AG04449 (cell line): ENCODE measurements at regions not wholly inside any gene's neighbourhood (a gene's known extent, or its start where the extent isn't known, plus 50 kb on each side); places are given as distances from the start of the nearest gene placed in this dataset.

Experiments
- CTCF ChIA-PET: fragments of 350-600 bp; formaldehyde crosslinking; extraction: SDS; loops from one replicate; lab custom pipeline; 2021; ENCODE audit warnings: antibody characterized with exemption; lab: Yijun Ruan, JAX
- POLR2A ChIA-PET: fragments of 400-600, 350-600 bp; formaldehyde crosslinking; extraction: SDS; loops from one replicate; lab custom pipeline; 2020; ENCODE audit warnings: antibody characterized with exemption, inconsistent platforms; lab: Yijun Ruan, JAX
- DNase-seq: peaks from one replicate; pipeline ENCODE4 v3.0.0-alpha.2; 2010; ENCODE audit warnings: low read depth, low spot score
- H3K4me3 ChIP-seq: 2 replicates; pipeline ENCODE4 v1.5.1; 2011; ENCODE audit warnings: low read depth, mild to moderate bottlenecking, control low read depth, low read length
- TF ChIP-seq, protein P1 (sequence below): IDR thresholded peaks from one replicate; pipeline ENCODE4 v1.5.1; 2011; ENCODE audit warnings: mild to moderate bottlenecking, moderate library complexity, low read length, control low read depth, inconsistent platforms; ENCODE audit not compliant: insufficient read depth; ENCODE audit errors: missing control alignments

DNA sequence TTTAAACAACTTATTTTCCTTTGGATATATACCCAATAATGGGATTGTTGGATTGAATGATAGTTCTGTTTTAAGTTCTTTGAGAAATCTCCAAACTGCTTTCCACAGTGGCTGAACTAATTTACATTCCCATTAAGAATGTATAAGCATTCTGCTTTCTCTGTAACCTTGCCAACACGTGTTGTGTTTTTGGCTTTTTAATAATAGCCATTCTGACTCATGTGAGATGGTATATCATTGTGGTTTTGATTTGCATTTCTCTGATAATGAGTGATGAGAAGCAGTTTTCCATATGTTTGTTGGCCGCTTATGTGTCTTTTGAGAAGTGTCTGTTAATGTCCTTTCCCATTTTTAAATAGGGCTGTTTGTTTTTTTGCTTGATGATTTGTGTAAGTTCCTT, 155.6 kb upstream of the PITX2 start:
- CTCF ChIA-PET: no interaction called here
- DNase-seq: no peak

DNA sequence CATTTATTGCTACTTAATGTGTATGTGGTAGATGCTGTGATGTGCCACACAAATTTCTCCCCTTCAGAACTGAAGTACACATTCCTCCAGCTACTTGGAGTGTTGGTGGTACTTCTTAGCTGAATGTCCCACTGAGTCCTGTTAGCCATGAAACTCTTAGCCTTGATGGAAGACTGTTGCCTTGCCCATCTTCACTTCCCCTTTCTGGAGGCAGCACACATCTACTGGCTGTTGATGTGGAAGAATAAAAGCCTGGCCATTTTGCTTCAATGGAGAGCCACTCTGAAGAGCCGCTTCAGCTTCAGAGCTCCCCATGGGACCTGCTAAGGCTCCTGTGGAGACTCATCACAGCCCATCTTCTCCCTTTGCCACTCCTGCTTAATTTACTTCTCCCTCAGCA, 157.7 kb upstream of the PITX2 start:
- H3K4me3 ChIP-seq: no peak overlapping the region
- DNase-seq: no peak
- TF ChIP-seq, protein P1, sequence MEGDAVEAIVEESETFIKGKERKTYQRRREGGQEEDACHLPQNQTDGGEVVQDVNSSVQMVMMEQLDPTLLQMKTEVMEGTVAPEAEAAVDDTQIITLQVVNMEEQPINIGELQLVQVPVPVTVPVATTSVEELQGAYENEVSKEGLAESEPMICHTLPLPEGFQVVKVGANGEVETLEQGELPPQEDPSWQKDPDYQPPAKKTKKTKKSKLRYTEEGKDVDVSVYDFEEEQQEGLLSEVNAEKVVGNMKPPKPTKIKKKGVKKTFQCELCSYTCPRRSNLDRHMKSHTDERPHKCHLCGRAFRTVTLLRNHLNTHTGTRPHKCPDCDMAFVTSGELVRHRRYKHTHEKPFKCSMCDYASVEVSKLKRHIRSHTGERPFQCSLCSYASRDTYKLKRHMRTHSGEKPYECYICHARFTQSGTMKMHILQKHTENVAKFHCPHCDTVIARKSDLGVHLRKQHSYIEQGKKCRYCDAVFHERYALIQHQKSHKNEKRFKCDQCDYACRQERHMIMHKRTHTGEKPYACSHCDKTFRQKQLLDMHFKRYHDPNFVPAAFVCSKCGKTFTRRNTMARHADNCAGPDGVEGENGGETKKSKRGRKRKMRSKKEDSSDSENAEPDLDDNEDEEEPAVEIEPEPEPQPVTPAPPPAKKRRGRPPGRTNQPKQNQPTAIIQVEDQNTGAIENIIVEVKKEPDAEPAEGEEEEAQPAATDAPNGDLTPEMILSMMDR: no peak
- ChIA-PET CTCF (interaction anchor here (1.2 kb wide), 1 partner anchor 17 kb away, joined by 3 read pairs; no protein-coding TSS in a partner anchor), POLR2A (no interaction called here)

More for the DNA sequence above, 155.6 kb upstream of the PITX2 start:
- POLR2A ChIA-PET: no interaction called here
- no peak overlapping the region for H3K4me3 ChIP-seq
- TF ChIP-seq, protein P1: no peak

DNA sequence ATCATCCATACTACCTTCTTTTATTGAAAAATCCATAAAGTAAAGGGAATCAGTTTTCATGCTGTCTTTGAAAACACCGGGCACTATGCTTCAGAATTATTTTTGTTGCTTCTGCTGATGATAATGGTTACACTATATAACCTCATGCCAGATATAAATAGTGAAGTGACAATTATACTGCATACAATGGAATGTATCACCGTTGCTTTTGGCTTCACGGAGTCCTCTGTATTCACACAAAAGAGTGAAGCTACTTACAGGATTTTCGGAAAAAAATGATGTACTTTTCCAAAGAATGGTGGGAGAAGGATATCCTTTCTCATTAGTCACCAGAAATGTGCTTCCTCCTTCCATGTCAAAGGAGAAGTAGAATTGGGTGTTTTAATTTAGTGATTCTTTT, 159.1 kb upstream of the PITX2 start:
- no peak overlapping the region for H3K4me3 ChIP-seq
- DNase-seq: no peak
- ChIA-PET CTCF (no interaction called here), POLR2A (no interaction called here)
- TF ChIP-seq, protein P1: no peak

DNA sequence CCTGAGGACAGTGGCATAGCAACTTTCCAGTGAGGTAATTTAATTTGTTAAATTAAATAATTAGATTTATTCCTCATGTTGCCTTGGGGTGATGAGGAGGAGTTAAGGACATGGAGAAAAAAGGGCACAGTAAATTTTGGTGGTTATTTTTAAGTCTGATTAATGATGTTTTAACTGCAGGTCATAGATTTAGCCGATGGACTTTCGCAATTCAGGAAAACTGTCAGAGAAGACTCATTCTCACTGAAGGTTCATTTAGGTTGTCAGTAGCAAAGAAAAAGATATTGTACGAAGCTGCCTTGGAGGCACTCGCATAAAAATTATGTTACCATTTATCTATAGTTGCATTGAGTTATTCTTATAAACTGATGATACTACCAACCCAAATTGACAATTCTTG, 164.2 kb upstream of the PITX2 start:
- POLR2A ChIA-PET: no interaction called here
- H3K4me3 ChIP-seq: no peak overlapping the region
- no peak for DNase-seq
- CTCF ChIA-PET: no interaction called here
- TF ChIP-seq, protein P1: no peak

DNA sequence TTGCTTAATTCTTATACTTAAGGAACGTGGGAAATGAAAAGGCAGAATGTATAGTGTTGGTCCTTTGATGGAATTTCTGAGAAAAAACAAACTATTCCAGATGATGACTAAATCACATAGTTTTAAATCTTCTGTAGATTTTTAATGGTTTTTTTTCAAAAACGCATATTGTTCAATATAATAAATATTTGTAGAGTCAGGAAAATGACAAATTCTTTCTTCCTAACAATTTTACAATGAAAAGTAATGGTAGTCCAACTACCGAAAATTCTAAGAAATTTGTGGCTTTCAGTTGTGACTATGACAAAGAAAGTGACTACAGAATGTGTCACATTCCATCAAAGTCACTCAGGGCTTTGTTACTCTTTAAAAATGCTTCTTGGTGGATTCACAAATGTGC, 164.8 kb upstream of the PITX2 start:
- H3K4me3 ChIP-seq: no peak overlapping the region
- no peak for DNase-seq
- ChIA-PET CTCF (no interaction called here), POLR2A (no interaction called here)
- TF ChIP-seq, protein P1: no peak

DNA sequence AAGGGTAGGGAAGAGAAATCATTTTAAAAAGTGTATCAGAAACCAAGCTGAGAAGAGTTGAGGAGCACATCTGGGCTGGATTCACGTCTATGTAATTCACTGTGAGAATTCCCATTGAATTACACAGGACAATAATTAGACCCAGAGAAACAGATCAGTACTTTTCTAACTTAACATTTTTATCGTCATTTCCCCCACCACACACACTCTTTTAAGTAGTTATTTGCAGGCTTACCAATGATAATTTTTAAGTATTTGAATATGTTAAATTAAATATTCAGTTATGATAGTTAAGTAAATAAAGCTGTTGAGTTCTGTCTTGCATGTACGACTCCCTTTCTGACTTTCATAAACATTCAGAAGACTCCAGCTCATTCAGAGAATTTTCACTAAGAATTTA, 165.4 kb upstream of the PITX2 start:
- DNase-seq: no peak
- TF ChIP-seq, protein P1: no peak
- ChIA-PET CTCF (interaction anchor here (1.0 kb wide), 1 partner anchor 843 kb away, joined by 3 read pairs; no protein-coding TSS in a partner anchor), POLR2A (no interaction called here)
- H3K4me3 ChIP-seq: no peak overlapping the region
